Stimulated activated CD4-positive, alpha-beta T cell treated with anti-CD3 and anti-CD28 coated beads, TNF-alpha, amount 100 ng/mL, for 4 hours (primary cell): ENCODE measurements at regions not wholly inside any gene's neighbourhood (a gene's known extent, or its start where the extent isn't known, plus 50 kb on each side); places are given as distances from the start of the nearest gene placed in this dataset.

Experiments
- DNase-seq, 3 experiments: peaks; one replicate each; pipeline ENCODE4 v3.0.0-alpha.2; 2020; ENCODE audit warnings: low read depth in 3 of 3

DNA sequence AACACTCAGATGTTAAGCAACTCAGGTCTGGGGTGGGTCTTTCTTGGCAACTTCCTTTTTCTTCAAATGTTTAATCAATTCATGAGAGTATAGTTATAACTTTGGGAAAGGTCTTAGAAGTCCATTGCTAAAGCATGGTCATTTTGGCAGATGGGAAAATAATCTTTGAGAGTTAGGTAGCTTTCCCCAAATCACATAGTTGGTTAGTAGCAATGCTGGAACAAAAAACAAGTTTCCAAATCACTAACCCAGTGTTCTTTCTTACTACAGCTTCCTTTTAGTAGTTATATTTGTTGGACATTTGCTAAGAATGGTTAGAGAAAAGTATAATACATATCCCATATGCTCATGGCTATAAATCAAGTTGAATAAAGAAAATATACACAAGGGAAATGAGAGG is 185.2 kb upstream of the SLC14A2 start:
- no peak for DNase-seq

DNA sequence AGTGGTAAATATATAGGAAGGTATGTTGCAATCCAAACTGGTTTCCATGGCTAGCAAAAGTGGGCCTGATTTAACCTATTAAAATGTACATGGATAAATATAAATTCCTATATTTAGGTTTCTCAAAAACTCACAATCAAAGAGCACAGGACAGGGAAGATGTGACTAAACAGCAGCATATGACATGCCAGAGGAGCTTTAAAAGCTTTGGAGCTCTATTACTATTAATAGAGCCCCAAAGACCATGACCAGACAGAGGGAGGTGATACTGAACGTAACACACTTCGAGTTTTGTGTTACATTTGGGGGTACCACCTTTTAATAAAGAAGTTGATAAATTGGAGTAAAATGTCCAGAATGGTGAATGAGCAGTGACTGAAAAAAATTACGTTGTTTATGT is 179.5 kb upstream of the SLC14A2 start:
- DNase-seq, result no peak

DNA sequence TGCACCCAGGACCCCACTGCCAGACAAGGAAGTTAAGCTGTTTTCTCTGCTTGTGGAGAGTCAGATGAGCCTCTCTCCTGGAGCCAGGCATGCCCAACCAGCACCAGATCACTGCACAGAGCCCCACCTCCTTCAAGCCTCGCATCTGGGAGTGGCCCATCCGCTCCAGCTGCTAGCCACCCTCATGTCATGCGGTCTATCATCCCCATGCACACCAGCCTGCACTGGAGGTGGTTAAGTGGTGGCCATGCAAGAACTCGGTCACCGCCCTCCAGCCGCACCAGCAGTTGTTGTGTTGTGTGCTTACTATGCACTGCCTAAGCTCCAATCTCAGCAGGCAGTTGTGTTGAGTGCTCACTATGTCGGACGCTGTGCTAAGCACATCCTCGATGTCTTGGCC is 177.9 kb upstream of the SLC14A2 start:
- no peak for DNase-seq

DNA sequence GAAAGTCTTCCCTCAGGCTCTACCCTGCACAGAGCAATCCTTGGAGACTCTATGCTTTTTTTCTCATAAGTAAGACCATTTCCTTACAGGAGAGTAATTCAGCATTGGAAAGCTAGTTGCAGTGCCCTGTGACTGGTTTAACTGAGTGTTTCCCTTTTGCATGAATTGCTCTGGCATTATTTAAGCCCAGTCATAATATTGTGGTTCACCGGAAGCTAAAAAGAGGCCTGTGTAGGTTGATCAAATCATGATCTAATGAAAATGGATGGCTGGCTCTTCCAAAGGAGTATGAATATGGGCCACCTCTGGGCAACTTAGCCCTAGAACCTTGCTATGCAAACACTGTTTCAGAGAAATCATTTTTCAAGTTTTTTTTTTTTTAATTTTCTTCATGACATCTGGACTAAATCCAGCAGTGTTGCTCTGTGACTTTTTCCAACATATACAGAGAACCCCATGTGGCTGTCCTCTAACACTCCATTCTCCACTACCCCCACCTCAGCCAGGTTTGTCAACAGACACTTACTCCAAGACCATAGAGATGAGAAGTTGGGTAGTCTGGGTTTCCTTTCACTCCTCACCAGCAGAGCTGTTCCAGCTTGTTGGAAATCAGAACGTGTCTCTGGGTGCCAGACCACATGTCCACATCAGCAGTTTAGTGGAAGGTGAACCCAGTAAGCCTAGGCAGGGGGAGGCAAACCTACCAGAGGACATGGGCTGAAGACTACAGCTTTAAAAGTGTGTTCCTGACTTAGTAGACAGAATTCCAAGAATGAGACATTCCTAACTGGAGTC is 175.2 kb upstream of the SLC14A2 start:
- DNase-seq, result no peak

DNA sequence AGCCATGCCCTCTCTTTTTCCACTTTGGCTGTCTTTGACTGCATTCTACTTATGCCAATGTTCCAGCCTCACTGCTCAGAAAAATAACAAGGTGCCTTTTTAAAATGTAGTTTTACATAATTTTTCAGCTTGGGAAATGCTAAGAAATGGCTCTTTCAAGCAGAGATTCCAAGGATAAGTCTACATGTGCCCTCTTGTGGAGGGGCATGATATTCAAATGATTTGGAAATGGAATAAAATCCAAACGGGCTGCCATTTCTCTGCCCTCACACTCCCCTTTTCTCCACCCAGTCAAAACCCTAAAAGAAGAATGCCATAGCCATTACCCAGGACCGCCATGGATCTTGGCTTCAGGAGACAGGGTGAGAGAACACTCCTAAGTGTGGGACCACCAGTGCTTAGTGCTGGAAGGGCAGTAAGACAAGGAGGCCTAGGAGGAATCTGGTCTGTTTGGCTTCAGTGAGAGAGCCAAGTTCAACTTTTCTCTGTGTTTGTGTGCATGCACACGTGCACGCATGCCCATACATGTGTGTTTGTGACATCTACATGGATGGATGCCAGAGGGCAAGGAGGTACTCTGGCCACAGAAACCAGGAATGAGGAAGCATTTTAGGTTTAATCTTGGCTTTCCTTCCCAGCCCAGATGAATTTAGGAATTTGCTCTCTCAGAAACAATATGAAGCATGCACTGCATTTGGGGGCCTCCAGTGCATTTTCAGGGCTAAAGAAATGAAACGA is 174.0 kb upstream of the SLC14A2 start:
- DNase-seq, result no peak

DNA sequence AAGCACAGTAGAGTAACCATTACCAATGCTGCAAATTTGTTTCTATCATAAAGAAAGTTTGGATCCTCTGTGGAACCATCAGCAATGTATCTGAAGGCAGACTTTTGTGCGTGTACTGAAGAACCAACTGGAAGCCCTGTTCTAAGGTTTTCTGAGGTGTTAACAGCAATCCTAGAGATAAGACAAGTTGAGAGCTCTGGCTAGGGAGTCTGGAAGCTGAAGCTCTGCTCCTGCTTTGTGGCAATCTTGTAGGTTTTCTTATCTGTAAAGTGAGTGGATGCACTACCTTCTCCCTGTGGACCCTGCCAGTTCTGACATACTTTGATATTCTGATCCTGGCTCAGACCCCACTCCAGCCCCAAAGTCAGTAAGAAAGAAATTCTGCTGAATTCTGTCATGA is 171.2 kb upstream of the SLC14A2 start:
- no peak for DNase-seq

DNA sequence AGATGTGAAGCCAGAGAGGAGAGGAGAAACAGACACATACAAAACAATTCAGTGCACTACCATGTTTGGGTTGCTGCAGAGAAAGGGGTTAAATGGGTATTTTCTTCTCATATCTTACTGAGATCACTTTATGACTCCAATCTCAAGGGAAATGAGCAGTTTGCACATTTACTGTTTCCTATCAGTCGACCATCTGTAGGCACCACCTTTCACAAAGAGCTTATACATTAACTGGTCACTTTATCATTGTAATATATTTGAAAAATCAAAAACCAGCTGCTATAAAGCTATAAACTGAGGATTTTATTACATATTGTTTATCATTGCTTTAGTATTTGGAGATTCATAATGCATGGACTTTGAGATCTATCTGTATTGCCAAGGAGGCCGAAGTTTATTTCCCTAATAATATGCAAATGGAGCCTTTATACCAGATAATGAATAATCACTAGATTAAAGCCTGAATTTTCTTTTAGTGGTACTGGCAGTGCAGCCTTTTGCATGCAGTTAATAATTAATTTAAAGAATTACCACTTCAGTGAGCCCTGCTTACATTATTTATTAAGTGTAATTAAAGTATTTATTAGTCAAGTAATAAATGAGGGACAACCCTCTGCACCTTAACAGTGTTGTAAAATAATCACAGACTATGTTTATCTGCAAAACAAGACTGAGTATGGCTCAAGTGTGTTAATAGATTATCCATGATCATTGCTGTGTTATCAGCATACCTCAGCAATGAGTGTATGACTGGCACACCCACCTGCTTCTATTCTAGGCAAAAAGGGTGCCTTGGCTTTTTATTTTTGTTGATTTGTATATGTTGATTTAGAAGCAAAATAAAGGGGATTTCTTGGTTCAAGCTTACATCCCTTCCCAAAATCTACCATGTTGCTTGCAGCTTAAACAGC is 167.7 kb upstream of the SLC14A2 start:
- DNase-seq, result no peak

DNA sequence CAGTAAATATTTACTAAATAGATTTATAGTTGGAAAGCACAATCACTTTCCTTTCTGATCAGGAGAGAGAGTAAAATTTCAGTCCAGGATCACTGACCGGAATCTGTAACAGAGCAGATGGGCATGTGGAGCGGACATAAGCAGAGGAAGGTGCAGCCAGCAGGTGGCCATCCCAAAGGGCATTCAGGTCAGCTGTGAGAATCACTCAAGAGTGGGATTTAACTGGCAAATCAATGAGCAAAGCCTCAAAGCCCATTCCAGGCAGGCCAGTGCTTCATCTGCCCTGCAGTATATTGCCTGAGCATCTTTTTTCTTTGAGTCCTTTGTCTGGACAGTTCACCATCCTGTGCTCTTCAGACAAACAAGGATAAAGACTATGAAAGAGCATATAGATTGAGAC is 166.4 kb upstream of the SLC14A2 start:
- no peak for DNase-seq

DNA sequence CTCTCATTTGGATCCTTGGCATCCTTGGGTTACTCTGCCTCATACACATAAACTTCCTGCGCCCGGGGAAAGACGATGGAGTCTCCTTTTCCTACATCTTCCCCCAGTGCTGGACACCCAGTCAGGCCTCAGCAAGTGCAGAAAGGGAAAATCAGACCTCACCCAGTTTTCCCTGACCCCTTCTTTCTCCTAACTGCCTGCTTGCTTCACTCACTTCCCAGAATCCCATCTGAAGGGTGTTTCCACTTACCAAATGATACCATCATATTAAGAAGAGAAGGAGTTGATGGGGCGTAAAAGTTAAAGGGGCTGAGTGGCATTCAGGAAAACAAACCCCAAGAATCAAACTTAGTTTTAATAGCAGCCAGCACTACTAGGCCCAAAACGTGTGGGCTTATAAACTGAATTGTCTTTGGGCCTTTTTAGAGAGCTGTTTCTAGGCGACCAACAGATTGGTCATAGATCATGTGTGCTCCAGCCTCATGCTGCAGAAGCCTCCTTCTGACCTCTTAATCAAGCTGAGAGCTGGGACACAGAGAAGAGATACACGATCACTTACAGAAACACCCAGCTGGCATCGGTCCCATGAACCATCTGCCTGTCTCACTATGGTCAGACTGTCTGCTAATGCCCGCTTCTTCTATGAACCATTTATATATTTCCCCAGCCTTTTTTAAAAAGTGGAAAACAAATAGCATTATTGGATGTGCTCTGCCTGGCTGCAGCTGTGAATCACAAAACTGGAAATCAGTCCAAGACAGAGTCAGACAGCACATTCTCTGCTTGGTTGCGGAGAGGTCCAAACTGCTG is 165.7 kb upstream of the SLC14A2 start:
- no peak for DNase-seq

DNA sequence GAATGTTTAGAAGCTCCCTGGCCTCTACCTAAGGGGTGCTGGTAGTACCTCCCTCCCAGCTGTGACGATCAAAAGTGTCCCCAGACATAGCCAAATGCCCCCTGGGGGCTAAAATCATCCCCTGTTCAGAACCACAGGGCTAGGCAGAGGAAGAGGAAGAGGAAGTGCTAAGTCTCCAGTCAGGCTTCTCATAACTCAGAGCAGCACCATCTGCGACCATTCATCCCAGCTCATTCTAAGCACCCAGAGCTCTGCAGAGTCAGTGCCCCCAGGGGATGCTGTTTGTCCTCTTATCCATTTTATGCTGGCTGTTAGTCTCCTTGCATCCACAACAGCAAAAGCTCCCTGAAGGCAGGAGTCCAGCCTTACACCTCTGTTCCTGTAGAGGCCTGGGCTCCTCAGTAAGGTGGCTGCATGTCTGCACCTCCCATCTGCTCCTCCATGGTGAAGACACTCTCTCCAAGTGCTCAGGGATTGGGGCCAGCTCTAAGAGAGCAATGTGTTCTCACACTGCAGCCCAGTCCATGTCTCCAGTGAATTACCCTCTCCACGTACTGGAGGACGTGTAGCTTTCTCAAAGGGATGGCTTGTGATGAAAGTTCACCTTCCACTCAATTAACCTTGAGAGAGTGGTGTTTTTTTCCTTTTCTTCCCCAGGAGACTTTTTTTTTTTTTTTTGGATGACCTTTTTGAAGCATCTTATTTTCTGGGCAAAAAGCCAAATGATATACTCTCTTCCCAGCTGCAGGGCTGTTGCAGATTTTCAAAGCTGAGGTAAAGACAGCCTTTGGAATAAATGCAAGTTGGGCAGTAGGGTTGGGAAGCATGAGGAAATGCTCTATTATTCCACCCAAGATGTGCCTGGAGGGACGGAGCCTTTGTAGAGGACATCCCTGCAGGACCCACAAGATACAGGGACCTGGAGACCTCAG is 158.9 kb upstream of the SLC14A2 start:
- DNase-seq, result no peak

DNA sequence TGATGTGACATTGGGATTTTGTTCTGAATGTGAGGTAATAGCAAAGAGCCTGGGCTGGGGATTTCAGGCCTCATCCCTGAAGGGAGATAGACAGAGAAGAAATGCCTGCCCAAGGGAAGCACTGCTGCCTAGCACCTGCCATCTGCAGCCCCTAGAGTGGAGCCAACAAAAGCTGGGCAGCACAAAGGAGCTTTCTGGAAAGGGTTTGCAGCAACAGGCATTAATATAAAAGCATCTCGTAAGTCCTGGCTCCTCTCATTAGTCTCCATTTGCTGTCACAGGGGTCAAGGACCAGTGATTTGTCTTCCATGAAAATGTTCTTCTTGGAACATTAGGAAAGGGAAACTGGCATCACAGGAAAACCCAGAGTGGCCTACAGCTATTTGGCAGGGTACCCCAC is 157.2 kb upstream of the SLC14A2 start:
- no peak for DNase-seq

DNA sequence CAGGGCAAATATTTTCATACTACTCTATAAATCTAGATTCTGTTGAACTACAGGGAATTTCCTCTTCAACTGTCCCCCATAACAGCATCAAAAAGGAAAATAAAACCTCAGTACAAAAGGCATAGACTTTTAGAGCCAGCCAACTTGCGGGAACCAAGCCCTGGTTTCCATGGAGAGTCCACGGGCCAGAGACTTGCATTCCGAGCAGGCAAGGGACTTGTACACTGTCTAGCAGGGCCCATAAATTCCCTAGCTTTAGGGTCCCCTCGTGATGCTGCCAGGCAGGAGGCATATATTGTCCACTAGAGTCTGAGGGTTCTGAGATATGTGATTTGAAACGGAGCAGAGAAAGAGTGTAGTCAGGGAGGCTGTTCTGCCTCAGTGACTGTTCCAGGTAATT is 153.1 kb upstream of the SLC14A2 start:
- no peak for DNase-seq

DNA sequence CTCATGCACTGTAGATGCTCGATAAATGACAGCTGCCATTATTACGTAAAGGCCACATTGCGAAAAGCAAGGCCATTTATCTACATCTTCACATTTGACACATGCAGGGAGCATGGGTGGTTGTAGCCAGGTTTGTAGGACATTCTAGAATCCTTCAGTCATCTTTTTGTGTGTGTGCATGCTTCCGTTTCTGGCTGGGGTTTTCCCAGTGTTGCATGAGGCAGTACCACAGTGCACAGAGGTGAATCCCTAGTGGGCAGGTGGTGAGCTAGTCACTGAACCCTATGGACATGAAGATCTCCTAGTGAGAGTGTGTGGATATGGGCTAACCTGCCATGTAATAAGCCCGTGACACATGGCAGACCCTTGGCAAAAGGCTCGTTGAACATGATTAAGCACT is 151.8 kb upstream of the SLC14A2 start:
- no peak for DNase-seq

DNA sequence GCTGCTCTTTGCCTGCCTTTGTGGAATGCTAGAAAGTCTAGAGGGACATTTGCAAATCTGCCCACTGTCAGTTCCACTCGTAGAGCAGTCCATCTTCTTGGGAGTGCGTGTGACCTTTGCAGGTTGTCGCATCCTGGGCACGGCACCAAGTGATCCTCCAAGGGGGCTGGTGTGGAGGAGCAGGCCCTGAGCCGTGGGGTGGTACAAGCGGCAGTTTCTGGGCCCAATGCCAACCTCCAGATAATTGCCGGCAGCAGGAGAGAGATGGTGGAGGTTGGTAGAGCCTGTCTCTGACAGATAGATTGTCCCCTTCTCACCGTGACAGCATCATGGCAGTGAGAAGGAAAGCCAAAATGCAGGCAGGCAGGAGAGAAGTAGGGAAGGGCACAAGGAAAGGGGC is 150.7 kb upstream of the SLC14A2 start:
- DNase-seq, result no peak

DNA sequence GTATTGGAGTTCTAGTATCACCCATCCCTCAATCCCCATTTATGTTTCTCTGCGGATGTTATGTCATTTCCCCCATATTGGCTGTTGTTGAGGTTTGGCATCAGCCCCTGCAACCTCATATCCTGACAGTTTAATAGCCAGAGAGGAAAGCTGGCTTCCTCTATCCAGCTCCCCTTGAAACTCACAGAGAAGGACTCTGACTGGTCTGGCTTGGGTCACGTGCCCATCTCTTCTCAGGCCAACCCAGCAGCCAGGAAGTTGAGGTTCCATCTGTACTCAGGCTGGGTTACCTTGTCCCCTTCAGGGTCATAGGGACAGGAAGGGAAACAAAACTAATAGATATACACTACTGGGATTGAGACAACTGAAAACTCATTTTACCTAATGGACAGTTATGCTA is 148.0 kb upstream of the SLC14A2 start:
- DNase-seq, result no peak

DNA sequence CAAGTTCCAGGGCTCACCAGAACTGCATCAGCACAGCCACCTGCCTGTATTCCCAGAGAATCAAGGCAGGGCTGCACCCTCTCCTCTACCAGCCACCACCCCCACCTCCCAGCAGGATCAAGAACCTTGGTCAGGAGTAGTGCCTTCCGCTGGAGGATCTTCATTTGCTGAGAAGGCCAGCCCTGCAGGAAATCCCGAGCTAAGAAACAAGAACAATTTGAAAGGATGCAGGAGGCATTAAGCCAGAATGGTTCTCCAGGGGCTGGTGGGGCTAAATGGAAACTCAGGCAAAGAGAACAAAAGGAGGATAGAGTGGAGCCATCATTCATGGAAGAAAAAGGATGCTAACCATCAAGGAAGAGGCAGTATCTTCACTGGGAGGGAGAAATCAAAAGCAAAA is 147.3 kb upstream of the SLC14A2 start:
- DNase-seq, result no peak

DNA sequence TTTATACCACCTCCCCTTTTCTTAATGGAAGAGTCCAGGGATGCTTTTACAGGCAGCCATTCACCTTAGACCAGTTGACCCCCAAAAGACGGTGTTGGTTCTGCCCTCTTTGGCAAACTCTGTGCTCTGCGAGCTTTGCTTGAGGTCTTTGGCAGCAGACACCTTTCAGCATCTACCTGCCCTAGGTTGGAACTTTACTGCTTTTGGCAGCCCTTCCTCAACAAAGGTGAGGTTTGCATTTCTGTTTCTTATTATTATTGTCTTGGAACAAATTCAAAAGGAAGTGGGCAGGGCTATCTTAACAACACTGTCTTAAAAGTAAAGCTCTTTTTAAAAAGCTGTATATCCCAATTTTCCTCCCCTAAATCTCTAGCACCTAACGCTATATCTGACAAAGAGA is 136.4 kb upstream of the SLC14A2 start:
- no peak for DNase-seq

DNA sequence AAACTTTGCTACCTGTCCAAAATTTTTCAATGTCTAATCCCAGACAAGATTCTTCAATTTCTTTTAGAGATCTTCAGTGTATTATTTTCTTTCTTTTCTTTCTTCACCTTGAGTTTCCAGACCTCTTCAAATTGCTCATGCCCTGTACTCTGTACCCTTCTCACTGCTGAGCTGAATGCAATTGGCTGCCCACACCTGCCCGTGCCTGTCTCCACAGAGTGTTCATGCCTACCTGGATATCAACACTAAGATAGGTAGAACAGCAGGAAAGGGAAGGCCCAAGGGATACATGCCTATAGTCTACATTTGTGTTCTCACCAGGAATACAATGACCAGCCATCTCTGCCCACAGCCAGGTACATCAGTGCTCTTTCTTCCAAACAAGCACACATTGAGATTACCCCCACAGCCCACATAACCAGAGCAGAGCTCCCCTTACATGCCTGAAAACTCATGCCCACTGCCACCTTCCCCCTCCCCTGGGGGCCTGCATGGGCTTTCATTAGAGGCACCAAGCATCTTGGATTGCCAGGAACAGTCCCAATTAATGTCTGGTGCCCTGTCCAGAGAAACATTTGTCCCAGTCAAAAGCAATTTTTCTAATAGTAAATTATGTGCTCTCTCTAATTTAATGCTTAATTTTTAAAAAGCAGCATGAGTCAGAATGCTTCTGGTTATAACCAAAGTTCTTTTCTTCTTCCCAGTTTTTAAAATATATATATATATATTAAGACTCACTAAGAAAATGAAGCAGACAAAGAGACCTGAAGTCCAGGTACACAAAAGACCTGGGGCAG is 134.9 kb upstream of the SLC14A2 start:
- no peak for DNase-seq

DNA sequence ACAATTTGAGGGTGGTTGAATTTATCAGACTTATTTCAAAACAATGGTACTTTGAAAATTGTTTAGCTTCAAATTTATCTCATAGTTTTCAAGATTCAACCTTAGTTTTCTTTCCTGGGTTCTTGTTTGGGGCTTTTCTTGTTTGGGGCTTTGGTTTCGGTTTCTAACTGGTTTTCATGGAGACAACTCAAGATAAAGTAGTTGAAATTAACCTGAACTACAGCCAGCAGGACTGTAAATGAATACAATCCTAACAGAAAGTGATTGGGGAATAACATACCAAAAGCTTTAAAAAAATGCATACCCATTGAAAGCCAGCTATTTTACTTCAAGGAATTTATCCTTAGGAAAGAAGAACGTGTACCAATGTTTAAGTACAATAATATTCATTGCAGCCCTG is 133.5 kb upstream of the SLC14A2 start:
- no peak for DNase-seq

DNA sequence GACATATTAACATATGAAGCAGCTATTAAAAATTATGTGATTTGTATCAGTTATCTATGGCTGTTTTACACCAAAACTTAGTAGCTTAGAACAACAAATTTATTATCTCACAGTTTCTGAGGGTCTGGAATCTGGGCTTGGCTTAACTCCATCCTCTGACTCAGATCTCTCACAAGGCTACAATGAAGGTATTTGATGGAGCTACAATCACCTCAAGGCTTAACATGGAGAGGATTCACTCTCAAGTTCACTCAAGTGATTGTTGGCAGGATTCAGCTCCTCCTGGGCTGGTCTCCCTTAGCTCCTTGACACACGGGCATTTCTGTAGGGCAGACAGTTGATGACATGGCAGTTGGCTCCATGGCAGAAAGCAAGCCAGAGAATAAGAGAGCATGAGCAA is 133.0 kb upstream of the SLC14A2 start:
- DNase-seq, result no peak
